Activated T-helper 1 cell treated with anti-CD3 and anti-CD28 coated beads, Interleukin-12 subunit alpha, Interleukin-12 subunit beta, Interleukin-2, Interleukin-4 antibody, amounts not matched to agents 30 ng/mL and 10 ng/mL and 1 ng/mL, durations not matched to agents 14 hours and 24 hours and 36 hours (primary cell): ENCODE measurements at regions not wholly inside any gene's neighbourhood (a gene's known extent, or its start where the extent isn't known, plus 50 kb on each side); places are given as distances from the start of the nearest gene placed in this dataset.

Source experiments
- DNase-seq: peaks from one replicate; pipeline ENCODE4 v3.0.0; 2021; ENCODE audit warnings: low spot score
- H3K27ac Mint-ChIP-seq: one replicate; pipeline ENCODE4 v1.8.0; 2021; ENCODE audit warnings: mild to moderate bottlenecking, mixed read lengths
- H3K27me3 Mint-ChIP-seq: one replicate; pipeline ENCODE4 v1.8.0; 2022; ENCODE audit warnings: mild to moderate bottlenecking, moderate library complexity, mixed read lengths; ENCODE audit not compliant: insufficient read depth
- H3K36me3 Mint-ChIP-seq: one replicate; pipeline ENCODE4 v1.8.0; 2021; ENCODE audit warnings: low read depth, mixed read lengths
- H3K4me1 Mint-ChIP-seq: one replicate; pipeline ENCODE4 v1.8.0; 2021; ENCODE audit warnings: low read depth, mixed read lengths
- H3K4me3 Mint-ChIP-seq: one replicate; pipeline ENCODE4 v1.8.0; 2021; ENCODE audit warnings: mild to moderate bottlenecking, moderate library complexity, mixed read lengths
- H3K9me3 Mint-ChIP-seq: one replicate; pipeline ENCODE4 v1.8.0; 2021; ENCODE audit warnings: mixed read lengths
- intact Hi-C: fragments of 100-400 bp; cut with micrococcal nuclease; formaldehyde crosslinking; loops from one replicate; pipeline ENCODE4 v1.15.1; 2024

DNA sequence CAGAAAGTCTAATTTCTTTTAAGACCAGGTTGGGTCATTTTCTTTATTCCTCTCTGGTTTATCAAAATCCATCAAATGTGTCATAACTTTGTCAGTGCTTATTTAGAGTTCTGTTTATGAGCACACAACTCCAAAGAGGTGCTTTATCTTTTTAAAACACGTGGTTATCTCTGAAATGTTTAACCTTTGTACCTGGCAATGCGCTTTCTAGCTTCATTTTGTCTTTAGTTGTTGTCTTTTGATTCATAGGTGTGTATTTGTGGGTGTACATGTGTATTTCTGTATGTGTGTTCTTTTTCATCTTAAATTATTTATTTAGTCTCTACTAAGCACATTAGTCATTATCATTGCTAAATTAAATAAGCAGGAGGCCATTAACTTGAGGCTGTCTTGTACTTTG lies 251.4 kb downstream of the JRKL start:
- H3K36me3 Mint-ChIP-seq: no peaks in the 10 kb centered on the region

DNA sequence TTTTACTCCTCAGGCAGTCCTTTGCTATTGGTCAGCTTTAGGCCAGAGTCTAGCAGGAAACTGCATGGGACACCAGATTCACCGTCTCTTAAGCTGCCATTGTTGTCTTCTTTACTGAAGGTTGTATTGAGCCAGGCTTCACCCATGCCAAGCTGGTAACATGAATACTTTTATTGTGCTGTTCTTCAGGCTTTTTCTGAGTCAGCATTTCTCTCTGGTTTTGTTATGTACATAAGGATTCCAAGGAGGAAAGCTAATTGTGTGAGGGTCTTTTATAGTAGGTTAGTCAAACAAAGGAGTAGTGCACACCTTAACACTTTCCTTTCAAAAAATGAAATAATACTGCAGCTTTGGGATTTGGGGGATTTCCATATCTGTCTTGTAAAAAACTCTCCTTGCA lies 252.8 kb downstream of the JRKL start:
- no peaks in the 10 kb centered on the region for H3K4me1 Mint-ChIP-seq
- intact Hi-C loops: no loop called here
- no peak overlapping the region for H3K4me3 Mint-ChIP-seq
- no peaks in the 10 kb centered on the region for H3K9me3 Mint-ChIP-seq
- no peaks in the 10 kb centered on the region for H3K27me3 Mint-ChIP-seq
- no peaks in the 10 kb centered on the region for H3K36me3 Mint-ChIP-seq
- no peak for DNase-seq
- H3K27ac Mint-ChIP-seq: no peak overlapping the region

More for the DNA sequence above, 251.4 kb downstream of the JRKL start:
- no peak for DNase-seq
- peaks cover 3% of the 10 kb centered on the region for H3K9me3 Mint-ChIP-seq
- H3K4me1 Mint-ChIP-seq: no peaks in the 10 kb centered on the region
- H3K27ac Mint-ChIP-seq: no peak overlapping the region
- intact Hi-C loops: no loop called here
- H3K27me3 Mint-ChIP-seq: no peaks in the 10 kb centered on the region
- no peak overlapping the region for H3K4me3 Mint-ChIP-seq

DNA sequence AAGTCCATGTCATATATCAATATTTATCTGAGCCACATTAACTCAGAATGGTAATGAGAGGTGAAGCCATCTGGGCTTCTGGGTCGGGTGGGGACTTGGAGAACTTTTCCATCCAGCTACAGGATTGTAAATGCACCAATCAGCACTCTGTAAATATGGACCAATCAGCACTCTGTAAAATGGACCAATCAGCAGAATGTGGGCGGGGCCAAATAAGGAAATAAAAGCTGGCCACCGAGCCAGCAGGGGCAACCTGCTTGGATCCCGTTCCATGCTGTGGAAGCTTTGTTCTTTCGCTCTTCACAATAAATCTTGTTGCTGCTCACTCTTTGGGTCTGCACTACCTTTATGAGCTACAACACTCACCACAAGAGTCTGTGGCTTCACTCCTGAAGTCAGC lies 253.4 kb downstream of the JRKL start:
- Mint-ChIP-seq H3K4me3 (no peak overlapping the region), H3K27ac (no peak overlapping the region), H3K4me1 (no peaks in the 10 kb centered on the region), H3K27me3 (no peaks in the 10 kb centered on the region), H3K9me3 (no peaks in the 10 kb centered on the region), H3K36me3 (no peaks in the 10 kb centered on the region)
- intact Hi-C loops: no loop called here
- no peak for DNase-seq

DNA sequence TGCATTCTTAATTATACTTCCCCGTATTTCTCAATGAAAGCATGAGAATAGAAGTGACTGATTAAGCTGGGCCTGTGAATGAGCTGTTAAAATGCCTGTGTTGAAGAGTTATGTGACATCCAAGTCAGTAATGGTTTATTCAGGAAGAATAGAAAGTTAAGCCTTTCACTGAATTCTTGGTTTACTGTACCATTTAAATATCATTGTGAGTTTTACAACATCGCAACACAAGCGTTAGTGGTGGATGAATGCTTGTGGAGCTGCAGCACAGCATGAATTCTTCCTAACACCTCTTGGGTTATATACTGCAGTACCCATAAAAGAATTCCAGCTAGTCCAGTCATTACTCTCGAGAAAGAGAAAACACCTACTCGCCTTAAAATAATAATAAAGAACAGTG lies 257.8 kb downstream of the JRKL start:
- H3K4me1 Mint-ChIP-seq: no peaks in the 10 kb centered on the region
- no peaks in the 10 kb centered on the region for H3K27me3 Mint-ChIP-seq
- no peak for DNase-seq
- H3K36me3 Mint-ChIP-seq: no peaks in the 10 kb centered on the region
- intact Hi-C loops: no loop called here
- H3K27ac Mint-ChIP-seq: no peak overlapping the region
- H3K4me3 Mint-ChIP-seq: no peak overlapping the region
- no peaks in the 10 kb centered on the region for H3K9me3 Mint-ChIP-seq

DNA sequence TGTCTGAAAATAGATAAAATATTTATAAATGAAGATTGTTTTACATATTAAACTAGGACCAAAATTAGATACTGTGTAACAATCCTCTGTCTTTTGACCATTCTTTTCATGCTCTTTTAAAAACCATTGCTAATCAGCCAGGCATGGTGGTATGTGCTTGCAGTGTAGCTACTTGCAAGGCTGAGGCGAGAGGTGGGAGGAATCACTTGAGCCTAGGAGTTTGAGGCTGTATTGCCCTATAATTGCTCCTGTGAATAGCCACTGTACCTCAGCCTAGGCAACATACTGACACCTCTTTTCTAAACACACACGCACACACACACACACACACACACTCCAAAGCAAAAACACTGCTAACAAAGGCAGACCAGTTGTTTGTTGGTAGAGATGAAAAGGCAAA lies 259.2 kb downstream of the JRKL start:
- Mint-ChIP-seq H3K27me3 (no peaks in the 10 kb centered on the region), H3K27ac (no peak overlapping the region), H3K36me3 (no peaks in the 10 kb centered on the region), H3K4me3 (no peak overlapping the region), H3K4me1 (no peaks in the 10 kb centered on the region), H3K9me3 (no peaks in the 10 kb centered on the region)
- intact Hi-C loops: no loop called here
- DNase-seq: no peak

DNA sequence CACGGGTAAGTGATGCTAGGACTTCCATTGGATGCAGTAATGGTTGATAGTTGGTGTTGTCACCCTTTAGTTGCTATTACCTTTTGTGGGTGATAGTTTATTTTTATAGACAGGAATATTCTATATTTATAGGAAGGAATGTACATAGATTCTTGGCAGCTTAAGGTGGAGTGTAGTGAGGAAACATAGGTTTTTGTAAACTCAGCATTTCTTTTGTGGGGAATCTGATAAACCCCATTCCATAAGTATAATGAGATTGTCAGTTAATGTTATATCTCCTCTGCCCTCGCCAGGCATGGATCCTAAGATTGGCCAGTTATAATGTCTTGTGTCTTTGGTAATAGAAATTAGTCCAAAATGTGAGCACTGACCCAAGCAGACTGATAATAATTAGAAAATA lies 262.7 kb downstream of the JRKL start:
- Mint-ChIP-seq H3K27me3 (no peaks in the 10 kb centered on the region), H3K4me3 (no peak overlapping the region), H3K4me1 (no peaks in the 10 kb centered on the region), H3K9me3 (no peaks in the 10 kb centered on the region), H3K36me3 (no peaks in the 10 kb centered on the region), H3K27ac (no peak overlapping the region)
- DNase-seq: no peak
- intact Hi-C loops: no loop called here

DNA sequence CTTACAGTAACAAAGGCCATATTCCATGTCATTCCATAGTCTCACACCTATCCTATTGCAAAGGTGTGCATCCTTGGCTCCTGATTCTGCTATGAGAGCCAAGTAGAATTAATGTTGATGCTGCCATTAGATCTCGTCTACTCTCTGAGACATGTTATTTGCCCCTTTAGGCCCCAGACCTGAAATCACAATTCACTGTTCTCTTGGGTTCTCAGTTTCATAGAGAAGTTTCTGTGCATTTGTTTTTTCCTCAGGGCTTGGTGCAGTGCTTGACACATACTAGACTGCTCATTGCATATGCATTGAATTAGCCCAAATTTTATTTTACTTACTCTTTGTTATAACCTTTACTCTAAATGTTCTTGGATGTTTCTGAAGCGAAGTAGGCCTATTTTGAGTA lies 265.7 kb downstream of the JRKL start:
- no peak for DNase-seq

DNA sequence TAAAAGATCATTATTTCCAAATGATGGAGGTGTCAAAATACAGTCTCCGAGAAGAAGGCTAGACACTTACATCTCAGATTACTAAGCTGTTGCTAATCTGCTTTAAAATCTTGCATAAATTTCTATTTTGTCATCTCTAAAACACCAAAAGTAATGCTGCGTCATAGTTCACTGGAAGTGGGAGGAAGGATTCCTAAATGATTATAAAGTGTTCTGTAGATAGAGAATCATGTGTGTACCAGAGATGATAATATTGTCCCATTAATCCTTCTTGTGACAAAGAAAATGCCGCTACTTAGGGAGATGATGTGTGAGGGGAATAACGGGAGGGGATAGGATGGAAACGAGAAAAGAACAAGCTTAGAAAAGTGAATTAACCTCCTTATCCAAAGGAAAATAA lies 268.6 kb downstream of the JRKL start:
- no peaks in the 10 kb centered on the region for H3K36me3 Mint-ChIP-seq
- DNase-seq: no peak
- no peak overlapping the region for H3K4me3 Mint-ChIP-seq
- no peak overlapping the region for H3K27ac Mint-ChIP-seq
- no peaks in the 10 kb centered on the region for H3K4me1 Mint-ChIP-seq
- intact Hi-C loops: no loop called here
- H3K27me3 Mint-ChIP-seq: no peaks in the 10 kb centered on the region
- no peaks in the 10 kb centered on the region for H3K9me3 Mint-ChIP-seq

More for the DNA sequence above, 265.7 kb downstream of the JRKL start:
- no peak overlapping the region for H3K4me3 Mint-ChIP-seq
- H3K27ac Mint-ChIP-seq: no peak overlapping the region
- no peaks in the 10 kb centered on the region for H3K36me3 Mint-ChIP-seq
- H3K4me1 Mint-ChIP-seq: no peaks in the 10 kb centered on the region
- no peaks in the 10 kb centered on the region for H3K9me3 Mint-ChIP-seq
- H3K27me3 Mint-ChIP-seq: no peaks in the 10 kb centered on the region
- intact Hi-C loops: no loop called here

DNA sequence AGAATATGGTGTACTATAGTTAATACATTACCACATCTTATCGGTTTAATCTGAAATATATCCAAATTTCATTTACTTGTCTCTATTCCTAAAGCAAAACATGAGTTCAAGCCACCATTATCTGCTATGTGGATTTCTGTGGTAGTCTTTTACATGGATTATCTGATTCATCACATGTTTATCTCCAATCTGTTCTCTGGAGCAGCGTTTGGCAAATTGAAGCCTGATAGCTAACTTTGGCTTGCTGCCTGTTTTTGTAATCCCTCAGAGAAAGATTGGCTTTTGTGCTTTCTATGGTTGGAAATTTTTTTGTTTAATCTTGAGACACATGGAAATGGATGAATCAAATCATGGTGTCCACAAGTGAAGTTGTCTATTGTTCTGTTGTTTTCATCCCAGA lies 274.3 kb downstream of the JRKL start:
- Mint-ChIP-seq H3K27ac (no peak overlapping the region), H3K27me3 (no peaks in the 10 kb centered on the region), H3K36me3 (no peaks in the 10 kb centered on the region), H3K4me3 (no peak overlapping the region), H3K4me1 (no peaks in the 10 kb centered on the region), H3K9me3 (no peaks in the 10 kb centered on the region)
- no peak for DNase-seq
- intact Hi-C loops: no loop called here

DNA sequence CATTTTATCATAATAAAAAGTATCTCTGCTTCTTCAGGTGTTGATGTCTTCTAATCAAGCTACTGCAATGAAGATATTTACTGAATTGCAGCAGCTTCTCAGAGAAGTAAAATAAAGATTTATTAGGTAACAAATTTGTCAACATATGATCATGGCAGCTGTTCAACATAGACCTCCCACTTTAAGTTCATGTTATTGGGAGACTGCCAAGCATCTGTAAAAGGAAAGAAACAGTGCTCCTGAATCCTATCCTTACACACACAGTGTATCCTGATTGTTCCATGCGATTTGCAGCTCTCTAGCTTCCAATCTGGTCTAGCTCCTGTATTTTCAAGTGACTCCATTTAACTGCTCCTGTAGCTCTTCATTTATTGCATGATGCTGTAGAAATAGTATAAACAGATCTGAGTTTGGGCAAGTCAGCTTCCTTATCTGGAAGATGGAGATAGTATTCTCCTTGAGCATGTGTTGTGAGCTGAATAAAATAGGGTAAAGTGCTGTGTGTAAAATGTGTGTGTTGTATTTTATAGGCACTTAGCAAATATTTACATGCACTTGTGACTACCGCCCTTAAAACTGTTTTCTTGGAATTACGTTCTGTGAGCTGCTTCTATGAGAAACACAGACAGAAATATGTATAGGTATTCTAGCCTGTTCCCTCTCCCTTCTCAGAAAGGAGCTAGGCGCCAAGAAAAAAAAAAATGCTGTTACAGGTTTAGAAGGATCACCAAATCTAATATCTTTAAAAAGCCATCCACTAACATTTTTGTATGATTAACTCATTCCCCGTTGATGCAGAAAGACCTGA lies 290.6 kb downstream of the JRKL start:
- Mint-ChIP-seq H3K4me1 (no peaks in the 10 kb centered on the region), H3K27me3 (no peaks in the 10 kb centered on the region), H3K36me3 (no peaks in the 10 kb centered on the region), H3K4me3 (no peak overlapping the region), H3K9me3 (no peaks in the 10 kb centered on the region), H3K27ac (no peak overlapping the region)
- intact Hi-C loops: no loop called here
- DNase-seq: no peak

DNA sequence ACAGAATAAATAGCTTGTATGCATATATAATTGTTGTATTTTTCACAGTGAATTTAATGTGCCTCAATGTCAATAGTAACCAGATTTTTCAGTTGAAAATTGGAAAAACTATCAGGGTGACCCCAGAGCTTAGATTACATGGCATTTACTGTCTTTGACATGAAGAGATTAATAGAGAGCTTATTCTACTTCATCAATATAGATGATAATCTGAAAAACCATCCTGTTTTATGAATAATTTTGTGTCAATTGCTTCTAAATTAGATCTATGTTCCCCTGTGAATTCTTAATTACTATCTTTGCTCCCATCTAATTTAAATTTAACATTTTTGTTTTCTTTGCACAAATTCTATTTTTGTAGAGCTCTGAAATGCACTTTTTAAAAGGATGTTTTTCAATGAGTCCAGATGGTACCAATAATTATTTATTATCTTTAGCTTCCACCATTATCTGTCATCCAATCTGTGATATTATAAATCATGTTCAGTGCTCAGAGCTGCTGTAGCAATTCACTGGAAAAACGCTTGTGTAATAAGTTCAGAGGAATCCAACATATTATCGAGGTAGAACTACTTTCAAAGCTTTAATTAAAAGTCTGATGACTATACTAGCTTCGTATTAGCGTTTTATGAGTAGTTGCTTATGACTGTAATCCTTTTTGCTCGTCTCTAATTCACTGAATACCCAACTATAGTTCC lies 291.4 kb downstream of the JRKL start:
- H3K4me1 Mint-ChIP-seq: no peaks in the 10 kb centered on the region
- no peaks in the 10 kb centered on the region for H3K9me3 Mint-ChIP-seq
- intact Hi-C loops: no loop called here
- H3K36me3 Mint-ChIP-seq: no peaks in the 10 kb centered on the region
- no peak for DNase-seq
- no peak overlapping the region for H3K27ac Mint-ChIP-seq
- H3K4me3 Mint-ChIP-seq: no peak overlapping the region
- no peaks in the 10 kb centered on the region for H3K27me3 Mint-ChIP-seq

DNA sequence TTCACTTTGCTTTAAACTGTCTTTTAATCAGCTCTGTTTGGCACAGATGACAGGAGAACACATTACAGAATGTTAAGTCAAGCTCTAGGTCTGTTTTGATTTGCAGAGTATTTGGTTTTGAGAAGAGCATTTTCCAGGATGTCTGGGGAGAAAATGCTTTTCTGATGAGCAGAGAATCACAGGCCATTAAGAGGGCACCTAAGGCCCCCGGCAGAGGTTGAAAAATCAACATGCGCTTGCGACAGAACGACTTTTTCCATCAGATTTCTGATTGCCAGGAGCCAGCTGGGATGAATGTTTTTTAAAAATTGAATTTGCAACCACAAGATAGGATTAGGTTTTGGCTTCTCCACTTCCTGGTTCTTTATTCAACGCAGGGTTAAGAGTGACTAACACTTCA lies 304.5 kb downstream of the JRKL start:
- intact Hi-C loops: no loop called here
- Mint-ChIP-seq H3K27ac (no peak overlapping the region), H3K4me1 (no peaks in the 10 kb centered on the region), H3K4me3 (no peak overlapping the region), H3K9me3 (no peaks in the 10 kb centered on the region), H3K27me3 (no peaks in the 10 kb centered on the region), H3K36me3 (no peaks in the 10 kb centered on the region)
- DNase-seq: no peak

DNA sequence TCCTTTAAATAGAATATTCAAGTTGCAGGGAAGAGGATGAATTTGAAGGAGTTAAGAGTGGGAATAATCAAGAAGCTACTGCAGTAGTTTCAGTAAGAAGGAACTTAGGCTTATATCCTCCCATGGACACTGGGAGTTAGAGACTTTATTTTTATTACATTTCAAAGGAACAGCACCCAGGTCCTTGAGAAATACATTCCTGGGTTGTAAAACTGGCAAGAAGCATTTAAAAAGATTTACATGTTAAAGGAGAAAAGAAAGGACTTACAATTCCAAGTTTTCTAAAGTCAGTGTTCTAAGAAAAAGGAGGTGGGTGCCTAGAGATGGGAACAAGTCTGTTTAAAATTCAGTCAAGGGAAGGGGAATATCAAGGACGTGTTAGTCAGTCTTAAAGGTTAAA lies 306.9 kb downstream of the JRKL start:
- no peak overlapping the region for H3K27ac Mint-ChIP-seq
- no peaks in the 10 kb centered on the region for H3K4me1 Mint-ChIP-seq
- H3K4me3 Mint-ChIP-seq: no peak overlapping the region
- intact Hi-C loops: no loop called here
- H3K27me3 Mint-ChIP-seq: no peaks in the 10 kb centered on the region
- no peaks in the 10 kb centered on the region for H3K9me3 Mint-ChIP-seq
- H3K36me3 Mint-ChIP-seq: no peaks in the 10 kb centered on the region
- no peak for DNase-seq
